ENCODE measurements at regions not wholly inside any gene's neighbourhood (a gene's known extent, or its start where the extent isn't known, plus 50 kb on each side); places are given as distances from the start of the nearest gene placed in this dataset.

DNA sequence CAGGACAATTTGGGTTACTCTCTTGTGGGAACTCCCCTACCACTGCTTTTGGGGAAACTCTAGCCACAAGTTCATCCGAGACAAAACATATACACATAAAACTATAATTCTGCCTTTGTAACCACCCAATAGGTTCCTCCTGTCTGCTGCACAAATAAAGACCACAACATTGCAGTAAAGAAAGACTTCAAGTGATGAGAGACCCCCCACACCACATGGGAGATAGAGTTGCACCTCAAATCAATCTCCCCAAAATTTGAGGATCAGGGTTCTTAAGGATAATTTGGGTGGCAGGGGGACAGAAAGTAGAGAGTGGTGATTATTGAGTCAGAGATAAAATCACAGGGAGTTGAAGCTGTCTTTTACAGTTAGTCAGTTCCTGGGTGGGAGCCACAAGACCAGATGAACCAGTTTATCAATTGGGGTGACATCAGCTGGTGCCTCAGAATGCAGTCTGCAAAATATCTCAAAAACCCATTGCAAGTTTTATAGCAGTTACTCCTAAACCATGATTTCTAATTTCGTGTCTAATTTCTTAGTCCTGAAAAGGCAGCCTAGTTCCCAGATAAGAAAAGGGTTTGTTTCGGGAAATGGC, 1348.5 kb downstream of the PCDH9 start:
- intact Hi-C loops (cut with DNase I), result no loop called here
- no peaks in the 10 kb centered on the region for H3K27me3 ChIP-seq
- H3K4me3 ChIP-seq, result no peak overlapping the region
- H3K9me3 ChIP-seq, result peaks cover 0 to 9% (median 0%) of the 10 kb centered on the region in 4 donors
- WGBS, result 93% methylated on average over 3 of the region's 3 CpGs
- TF ChIP-seq, protein P1, sequence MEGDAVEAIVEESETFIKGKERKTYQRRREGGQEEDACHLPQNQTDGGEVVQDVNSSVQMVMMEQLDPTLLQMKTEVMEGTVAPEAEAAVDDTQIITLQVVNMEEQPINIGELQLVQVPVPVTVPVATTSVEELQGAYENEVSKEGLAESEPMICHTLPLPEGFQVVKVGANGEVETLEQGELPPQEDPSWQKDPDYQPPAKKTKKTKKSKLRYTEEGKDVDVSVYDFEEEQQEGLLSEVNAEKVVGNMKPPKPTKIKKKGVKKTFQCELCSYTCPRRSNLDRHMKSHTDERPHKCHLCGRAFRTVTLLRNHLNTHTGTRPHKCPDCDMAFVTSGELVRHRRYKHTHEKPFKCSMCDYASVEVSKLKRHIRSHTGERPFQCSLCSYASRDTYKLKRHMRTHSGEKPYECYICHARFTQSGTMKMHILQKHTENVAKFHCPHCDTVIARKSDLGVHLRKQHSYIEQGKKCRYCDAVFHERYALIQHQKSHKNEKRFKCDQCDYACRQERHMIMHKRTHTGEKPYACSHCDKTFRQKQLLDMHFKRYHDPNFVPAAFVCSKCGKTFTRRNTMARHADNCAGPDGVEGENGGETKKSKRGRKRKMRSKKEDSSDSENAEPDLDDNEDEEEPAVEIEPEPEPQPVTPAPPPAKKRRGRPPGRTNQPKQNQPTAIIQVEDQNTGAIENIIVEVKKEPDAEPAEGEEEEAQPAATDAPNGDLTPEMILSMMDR (IDR thresholded peaks at IDR 0.05), result no peak
- TF ChIP-seq EP300 (IDR thresholded peaks at IDR 0.05) (no peak), POLR2AphosphoS5 (IDR thresholded peaks at IDR 0.05) (no peak), POLR2A (IDR thresholded peaks at IDR 0.05; ENCODE audit: low read depth) (no peak)
- no peak for DNase-seq (ENCODE audit: extremely low spot score)
- H3K36me3 ChIP-seq, result no peaks in the 10 kb centered on the region
- no peaks in the 10 kb centered on the region for H3K4me1 ChIP-seq
- no peak overlapping the region for H3K27ac ChIP-seq (replicated peaks in 1 of 4)

DNA sequence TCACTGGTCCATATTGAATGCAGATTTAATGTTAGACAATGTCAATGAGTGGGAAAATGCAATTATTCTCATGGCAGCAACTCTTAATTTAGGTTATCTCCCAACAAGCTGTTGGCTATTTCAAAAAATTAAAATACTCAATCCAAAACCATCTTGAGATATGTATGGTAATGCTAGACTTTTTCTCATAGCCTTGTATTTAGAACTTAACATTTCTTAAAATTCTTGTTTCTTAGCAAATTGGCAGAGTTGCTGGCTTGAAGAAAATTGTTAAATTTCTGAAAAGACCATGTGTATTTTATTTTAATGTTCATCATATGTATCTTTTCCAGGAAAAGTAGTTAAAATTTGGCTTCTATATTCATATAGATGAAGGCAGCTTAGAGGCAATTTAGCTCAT, 1355.1 kb downstream of the PCDH9 start:
- H3K4me3 ChIP-seq, result no peak overlapping the region
- no peaks in the 10 kb centered on the region for H3K4me1 ChIP-seq
- TF ChIP-seq POLR2A (IDR thresholded peaks at IDR 0.05; ENCODE audit: low read depth), result no peak
- TF ChIP-seq, protein P1 (IDR thresholded peaks at IDR 0.05), result no peak
- no peak for TF ChIP-seq EP300 (IDR thresholded peaks at IDR 0.05)
- no peak for TF ChIP-seq POLR2AphosphoS5 (IDR thresholded peaks at IDR 0.05)
- no peak overlapping the region for H3K27ac ChIP-seq (replicated peaks in 1 of 4)
- intact Hi-C loops (cut with DNase I), result no loop called here
- no peak for DNase-seq (ENCODE audit: extremely low spot score)
- H3K36me3 ChIP-seq, result no peaks in the 10 kb centered on the region
- no peaks in the 10 kb centered on the region for H3K27me3 ChIP-seq
- H3K9me3 ChIP-seq, result no peaks in the 10 kb centered on the region

DNA sequence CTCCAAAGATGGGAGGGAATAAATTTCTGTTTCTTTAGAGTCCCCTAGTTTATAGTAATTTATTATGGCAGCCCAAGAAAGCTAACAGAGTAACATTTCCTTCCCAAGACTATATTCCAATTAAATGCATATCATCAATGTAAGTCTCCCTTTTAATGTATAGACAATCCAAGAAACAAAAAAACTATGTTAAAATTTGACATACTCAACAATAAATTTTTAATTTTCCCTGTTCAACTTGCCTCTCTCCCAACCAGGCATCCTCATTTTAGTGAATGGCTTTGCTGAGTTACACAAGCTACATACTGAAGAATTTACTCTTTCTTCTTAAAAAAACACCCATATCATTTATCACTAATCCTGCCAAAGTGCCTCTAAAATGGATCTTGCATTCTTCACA, 1357.7 kb downstream of the PCDH9 start:
- Histone ChIP-seq H3K27me3 (no peaks in the 10 kb centered on the region), H3K9me3 (no peaks in the 10 kb centered on the region), H3K4me1 (no peaks in the 10 kb centered on the region), H3K27ac (replicated peaks in 1 of 4) (no peak overlapping the region), H3K4me3 (no peak overlapping the region), H3K36me3 (no peaks in the 10 kb centered on the region)
- DNase-seq (ENCODE audit: extremely low spot score), result no peak
- intact Hi-C loops (cut with DNase I), result no loop called here
- no peak for TF ChIP-seq POLR2AphosphoS5 (IDR thresholded peaks at IDR 0.05)
- no peak for TF ChIP-seq POLR2A (IDR thresholded peaks at IDR 0.05; ENCODE audit: low read depth)
- TF ChIP-seq, protein P1 (IDR thresholded peaks at IDR 0.05), result no peak

DNA sequence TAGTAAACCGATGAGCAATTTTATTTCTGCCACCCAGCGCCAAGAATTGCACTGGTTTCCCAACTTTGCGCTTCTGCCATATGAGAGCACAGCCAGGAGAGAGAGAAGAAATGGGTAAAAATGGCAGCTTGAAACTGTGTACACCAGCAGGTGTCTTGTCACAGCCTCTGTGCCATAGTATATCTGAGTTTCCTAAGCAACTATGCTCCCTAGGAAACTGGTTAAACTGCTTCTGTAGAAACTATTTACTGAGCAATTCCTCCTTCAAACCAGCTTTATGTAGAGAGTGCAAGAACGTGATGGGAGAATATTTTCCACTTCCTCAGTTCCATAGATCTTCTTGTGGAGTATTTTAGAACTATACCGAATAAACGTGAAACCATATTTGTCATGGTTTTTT, 1361.3 kb downstream of the PCDH9 start:
- no peaks in the 10 kb centered on the region for H3K36me3 ChIP-seq
- no peak for TF ChIP-seq POLR2A (IDR thresholded peaks at IDR 0.05; ENCODE audit: low read depth)
- TF ChIP-seq, protein P1 (IDR thresholded peaks at IDR 0.05), result no peak
- TF ChIP-seq EP300 (IDR thresholded peaks at IDR 0.05), result no peak
- no peaks in the 10 kb centered on the region for H3K27me3 ChIP-seq
- no peak overlapping the region for H3K27ac ChIP-seq (replicated peaks in 1 of 4)
- no peak for DNase-seq (ENCODE audit: extremely low spot score)
- H3K9me3 ChIP-seq, result no peaks in the 10 kb centered on the region
- intact Hi-C loops (cut with DNase I), result no loop called here
- WGBS, result 73% methylated on average over 6 of the region's 6 CpGs
- H3K4me1 ChIP-seq, result no peaks in the 10 kb centered on the region
- no peak overlapping the region for H3K4me3 ChIP-seq

DNA sequence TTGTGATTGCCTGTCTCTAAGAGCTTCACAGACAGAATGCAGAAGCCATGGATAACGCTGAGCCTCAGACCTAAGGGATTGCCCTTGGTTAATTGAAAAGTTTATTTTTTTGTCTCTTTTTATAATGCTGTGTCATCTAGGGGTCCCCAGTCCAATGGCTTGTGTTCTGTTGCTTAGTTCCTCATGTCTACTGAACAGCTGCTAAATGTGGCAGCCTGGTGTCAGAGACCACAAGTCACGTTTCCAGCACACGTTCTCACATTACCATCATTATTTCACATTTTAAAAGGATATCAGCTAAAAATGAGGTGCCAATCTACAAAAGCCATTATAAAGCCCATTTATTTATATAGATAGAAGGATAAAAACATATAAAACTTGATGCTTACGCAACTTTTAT, 1362.0 kb downstream of the PCDH9 start:
- Histone ChIP-seq H3K4me1 (no peaks in the 10 kb centered on the region), H3K27ac (replicated peaks in 1 of 4) (no peak overlapping the region), H3K27me3 (no peaks in the 10 kb centered on the region), H3K4me3 (no peak overlapping the region), H3K9me3 (no peaks in the 10 kb centered on the region), H3K36me3 (no peaks in the 10 kb centered on the region)
- intact Hi-C loops (cut with DNase I), result no loop called here
- DNase-seq (ENCODE audit: extremely low spot score), result no peak
- no peak for TF ChIP-seq EP300 (IDR thresholded peaks at IDR 0.05)
- WGBS, result 78% methylated on average over 4 of the region's 4 CpGs

Measured in esophagus muscularis mucosa (tissue), 4 donors.